Activated CD8-positive, alpha-beta memory T cell treated with anti-CD3 and anti-CD28 coated beads for 4 hours (primary cell): ENCODE measurements at regions not wholly inside any gene's neighbourhood (a gene's known extent, or its start where the extent isn't known, plus 50 kb on each side); places are given as distances from the start of the nearest gene placed in this dataset.

ENCODE experiments used
- DNase-seq, 2 donors: peaks; one replicate each; pipeline ENCODE4 v3.0.0-alpha.2; 2020; ENCODE audit warnings: low read depth in 2 of 2

GRCh38 chr3:104820959-104821358 is 545.8 kb upstream of the ALCAM start:
- DNase-seq, result no peak

- no peak for DNase-seq
These were observed 541.6 kb upstream of the ALCAM start for GRCh38 chr3:104825116-104825515.

GRCh38 chr3:104831071-104831470 is 535.6 kb upstream of the ALCAM start:
- DNase-seq, result no peak

GRCh38 chr3:104832530-104832929 is 534.2 kb upstream of the ALCAM start:
- no peak for DNase-seq

GRCh38 chr3:104835376-104835775 is 531.3 kb upstream of the ALCAM start:
- no peak for DNase-seq

- DNase-seq, result no peak
These were observed 520.4 kb upstream of the ALCAM start for GRCh38 chr3:104846270-104846669.

- DNase-seq, result no peak
These were observed 517.6 kb upstream of the ALCAM start for GRCh38 chr3:104849070-104849469.

GRCh38 chr3:104854468-104854867 is 512.2 kb upstream of the ALCAM start:
- DNase-seq, result no peak

- DNase-seq, result no peak
These were observed 511.0 kb upstream of the ALCAM start for GRCh38 chr3:104855702-104856101.

- no peak for DNase-seq
These were observed 510.0 kb upstream of the ALCAM start for GRCh38 chr3:104856741-104857140.

GRCh38 chr3:104868291-104868690 is 498.4 kb upstream of the ALCAM start:
- DNase-seq, result no peak

GRCh38 chr3:104870276-104870675 is 496.4 kb upstream of the ALCAM start:
- DNase-seq, result no peak

- no peak for DNase-seq
These were observed 493.4 kb upstream of the ALCAM start for GRCh38 chr3:104873331-104873730.

- no peak for DNase-seq
These were observed 488.3 kb upstream of the ALCAM start for GRCh38 chr3:104878395-104878794.

GRCh38 chr3:104879919-104880318 is 486.8 kb upstream of the ALCAM start:
- DNase-seq, result no peak

GRCh38 chr3:104885214-104885814 is 481.4 kb upstream of the ALCAM start:
- DNase-seq, result no peak

GRCh38 chr3:104886220-104886995 is 480.3 kb upstream of the ALCAM start:
- DNase-seq, result no peak

GRCh38 chr3:104887069-104887468 is 479.6 kb upstream of the ALCAM start:
- DNase-seq, result no peak

- no peak for DNase-seq
These were observed 479.1 kb upstream of the ALCAM start for GRCh38 chr3:104887619-104888018.

GRCh38 chr3:104892044-104892443 is 474.7 kb upstream of the ALCAM start:
- DNase-seq, result no peak

GRCh38 chr3:104896624-104897023 is 470.1 kb upstream of the ALCAM start:
- no peak for DNase-seq

- DNase-seq, result no peak
These were observed 465.3 kb upstream of the ALCAM start for GRCh38 chr3:104901396-104901795.

- no peak for DNase-seq
These were observed 463.6 kb upstream of the ALCAM start for GRCh38 chr3:104903064-104903463.
